ENCODE measurements at regions not wholly inside any gene's neighbourhood (a gene's known extent, or its start where the extent isn't known, plus 50 kb on each side); places are given as distances from the start of the nearest gene placed in this dataset.

DNA sequence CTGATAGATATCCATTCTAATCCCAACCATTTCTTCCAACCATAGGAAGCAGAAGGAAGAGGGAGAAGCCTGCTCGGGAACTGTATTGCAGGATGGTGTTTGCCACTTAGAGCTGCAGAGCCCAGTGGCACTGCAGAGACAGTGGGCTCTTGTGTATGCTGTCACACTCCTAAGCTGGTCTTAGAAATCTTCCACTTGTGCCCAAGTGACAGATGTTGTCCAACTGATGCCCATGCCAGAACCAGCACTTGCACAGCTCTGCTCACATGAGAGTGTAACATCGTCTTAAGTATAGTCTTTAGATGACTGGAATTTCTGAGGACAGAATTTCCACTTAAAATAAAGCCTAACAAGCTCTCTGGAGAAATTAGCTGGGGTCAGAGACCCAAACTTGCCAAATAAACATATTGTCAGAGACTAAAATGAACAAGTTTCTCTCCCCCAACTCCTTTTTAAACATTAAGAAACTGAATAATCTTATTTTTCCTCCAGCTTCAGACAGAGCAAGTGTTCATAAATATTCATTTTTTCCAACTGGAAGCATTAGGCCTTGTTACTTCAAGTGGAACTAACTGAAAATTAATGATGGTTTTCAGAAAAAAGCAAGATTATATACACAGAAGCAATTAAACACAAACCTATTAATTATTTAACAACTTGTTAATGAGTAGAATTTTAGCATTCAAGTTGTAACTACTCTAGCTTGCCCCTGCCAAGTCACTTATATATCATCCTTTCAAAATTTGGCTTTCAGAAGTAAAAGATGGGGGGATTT is 577.3 kb downstream of the AJAP1 start:
- TF ChIP-seq, protein P1, sequence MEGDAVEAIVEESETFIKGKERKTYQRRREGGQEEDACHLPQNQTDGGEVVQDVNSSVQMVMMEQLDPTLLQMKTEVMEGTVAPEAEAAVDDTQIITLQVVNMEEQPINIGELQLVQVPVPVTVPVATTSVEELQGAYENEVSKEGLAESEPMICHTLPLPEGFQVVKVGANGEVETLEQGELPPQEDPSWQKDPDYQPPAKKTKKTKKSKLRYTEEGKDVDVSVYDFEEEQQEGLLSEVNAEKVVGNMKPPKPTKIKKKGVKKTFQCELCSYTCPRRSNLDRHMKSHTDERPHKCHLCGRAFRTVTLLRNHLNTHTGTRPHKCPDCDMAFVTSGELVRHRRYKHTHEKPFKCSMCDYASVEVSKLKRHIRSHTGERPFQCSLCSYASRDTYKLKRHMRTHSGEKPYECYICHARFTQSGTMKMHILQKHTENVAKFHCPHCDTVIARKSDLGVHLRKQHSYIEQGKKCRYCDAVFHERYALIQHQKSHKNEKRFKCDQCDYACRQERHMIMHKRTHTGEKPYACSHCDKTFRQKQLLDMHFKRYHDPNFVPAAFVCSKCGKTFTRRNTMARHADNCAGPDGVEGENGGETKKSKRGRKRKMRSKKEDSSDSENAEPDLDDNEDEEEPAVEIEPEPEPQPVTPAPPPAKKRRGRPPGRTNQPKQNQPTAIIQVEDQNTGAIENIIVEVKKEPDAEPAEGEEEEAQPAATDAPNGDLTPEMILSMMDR (IDR thresholded peaks at IDR 0.05 in 4 of 5, conservative IDR thresholded peaks at IDR 0.05 in 1 of 5) = no peak
- no peak for TF ChIP-seq POLR2A (IDR thresholded peaks at IDR 0.05)

Data from gastrocnemius medialis (tissue), 4 donors.